ENCODE measurements at regions not wholly inside any gene's neighbourhood (a gene's known extent, or its start where the extent isn't known, plus 50 kb on each side); places are given as distances from the start of the nearest gene placed in this dataset.
"Not testable (repeated sequence)": the region's sequence is repeated elsewhere in the genome, so short reads cannot be mapped to it uniquely, and the experiment has no call there.

DNA sequence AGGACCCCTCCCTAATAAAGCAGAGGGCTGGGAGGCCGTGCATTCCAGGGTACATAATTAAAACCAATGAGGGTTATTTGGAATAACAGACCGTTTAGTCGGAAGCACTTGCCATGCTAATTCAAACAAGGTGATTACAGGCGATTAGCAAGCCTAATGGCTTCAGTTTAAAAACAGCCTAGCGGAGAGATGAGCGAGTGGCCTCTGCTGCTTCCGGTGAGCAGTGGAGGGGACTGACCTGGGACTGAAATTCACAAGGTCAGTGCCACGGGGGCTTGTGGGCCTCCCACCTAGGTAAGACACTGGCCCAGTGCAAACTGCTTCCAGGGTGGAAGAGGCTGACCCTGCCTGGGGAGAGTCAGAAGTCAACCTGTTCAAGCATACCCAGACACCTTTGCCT, 56.8 kb upstream of the ALX4 start:
- Mint-ChIP-seq H3K36me3 (ENCODE audit: low read depth) (peaks cover 3% of the 10 kb centered on the region), H3K27ac (ENCODE audit: unreplicated experiment) (no peak overlapping the region), H3K4me3 (ENCODE audit: unreplicated experiment) (no peak overlapping the region), H3K4me1 (ENCODE audit: low read depth) (no peaks in the 10 kb centered on the region), H3K27me3 (ENCODE audit: low read depth) (peaks cover 20% of the 10 kb centered on the region), H3K9me3 (ENCODE audit: low read depth) (peaks cover 7% of the 10 kb centered on the region)
- no peak for DNase-seq (ENCODE audit: low spot score)
- no peak for TF ChIP-seq CTCF (IDR thresholded peaks at IDR 0.05)

DNA sequence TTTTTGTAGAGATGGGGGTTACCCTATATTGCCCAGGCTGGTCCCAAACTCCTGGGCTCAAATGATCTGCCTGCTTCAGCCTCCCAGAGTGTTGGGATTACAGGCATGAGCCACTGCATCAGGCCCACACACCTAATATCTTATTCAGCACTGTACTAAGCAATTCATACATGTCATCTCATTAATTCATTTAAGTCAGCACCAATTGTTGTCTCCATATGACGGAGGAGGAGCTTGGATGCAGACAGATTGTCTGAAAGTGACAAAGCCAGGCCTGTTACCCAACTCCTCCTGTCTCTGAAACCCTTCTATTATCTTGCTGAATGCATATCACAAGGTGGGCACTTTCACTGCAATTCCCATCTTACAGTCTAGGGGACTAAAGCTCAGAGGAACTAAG, 57.5 kb upstream of the ALX4 start:
- Mint-ChIP-seq H3K4me1 (ENCODE audit: low read depth) (no peaks in the 10 kb centered on the region), H3K27ac (ENCODE audit: unreplicated experiment) (no peak overlapping the region), H3K9me3 (ENCODE audit: low read depth) (peaks cover 7% of the 10 kb centered on the region), H3K27me3 (ENCODE audit: low read depth) (peaks cover 15% of the 10 kb centered on the region), H3K4me3 (ENCODE audit: unreplicated experiment) (no peak overlapping the region), H3K36me3 (ENCODE audit: low read depth) (peaks cover 3% of the 10 kb centered on the region)
- no peak for DNase-seq (ENCODE audit: low spot score)
- no peak for TF ChIP-seq CTCF (IDR thresholded peaks at IDR 0.05)

- Mint-ChIP-seq H3K27ac (ENCODE audit: unreplicated experiment) (no peak overlapping the region), H3K36me3 (ENCODE audit: low read depth) (no peaks in the 10 kb centered on the region), H3K9me3 (ENCODE audit: low read depth) (peaks cover 3% of the 10 kb centered on the region)
Measured at GRCh38 chr11:44368886-44369285, 58.9 kb upstream of the ALX4 start.

GRCh38 chr11:44371042-44371441, 61.1 kb upstream of the ALX4 start:
- DNase-seq (ENCODE audit: low spot score); H3K4me3 Mint-ChIP-seq (ENCODE audit: unreplicated experiment); H3K4me1 Mint-ChIP-seq (ENCODE audit: low read depth); H3K27ac Mint-ChIP-seq (ENCODE audit: unreplicated experiment); H3K36me3 Mint-ChIP-seq (ENCODE audit: low read depth); H3K9me3 Mint-ChIP-seq (ENCODE audit: low read depth): not testable (repeated sequence)
- peaks cover 10% of the 10 kb centered on the region for H3K27me3 Mint-ChIP-seq (ENCODE audit: low read depth)

More at GRCh38 chr11:44368886-44369285, 58.9 kb upstream of the ALX4 start:
- no peak for DNase-seq (ENCODE audit: low spot score)
- no peak overlapping the region for H3K4me3 Mint-ChIP-seq (ENCODE audit: unreplicated experiment)
- no peaks in the 10 kb centered on the region for H3K4me1 Mint-ChIP-seq (ENCODE audit: low read depth)
- peaks cover 8% of the 10 kb centered on the region for H3K27me3 Mint-ChIP-seq (ENCODE audit: low read depth)
- TF ChIP-seq CTCF (IDR thresholded peaks at IDR 0.05), result no peak

- H3K9me3 Mint-ChIP-seq (ENCODE audit: low read depth), result no peaks in the 10 kb centered on the region
- TF ChIP-seq CTCF (IDR thresholded peaks at IDR 0.05), result no peak
- H3K27ac Mint-ChIP-seq (ENCODE audit: unreplicated experiment), result no peak overlapping the region
- no peak for DNase-seq (ENCODE audit: low spot score)
- H3K27me3 Mint-ChIP-seq (ENCODE audit: low read depth), result peaks cover 13% of the 10 kb centered on the region
- H3K4me3 Mint-ChIP-seq (ENCODE audit: unreplicated experiment), result no peak overlapping the region
- peaks cover 2% of the 10 kb centered on the region for H3K36me3 Mint-ChIP-seq (ENCODE audit: low read depth)
- no peaks in the 10 kb centered on the region for H3K4me1 Mint-ChIP-seq (ENCODE audit: low read depth)
Measured at GRCh38 chr11:44371706-44372105, 61.8 kb upstream of the ALX4 start.

DNA sequence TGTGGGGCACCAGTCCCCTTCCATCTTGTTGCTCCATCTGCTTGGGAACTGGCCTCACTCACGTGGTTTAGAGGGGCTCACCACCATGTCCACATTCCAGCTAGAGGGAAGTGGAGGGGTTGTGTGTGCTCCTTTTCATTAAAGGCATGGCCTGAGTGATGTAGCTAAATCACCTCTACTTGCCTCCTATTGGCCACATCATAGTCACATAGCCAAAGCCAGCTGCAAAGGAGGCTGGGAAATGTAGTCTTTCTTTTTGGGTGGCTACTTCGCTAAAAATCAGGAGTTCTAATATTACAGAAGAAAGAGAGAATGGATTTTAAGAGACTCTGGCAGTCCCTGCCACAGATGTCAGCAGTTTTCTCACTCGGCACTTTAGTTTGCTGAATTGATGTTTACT, 63.0 kb upstream of the ALX4 start:
- Mint-ChIP-seq H3K36me3 (ENCODE audit: low read depth) (peaks cover 2% of the 10 kb centered on the region), H3K4me3 (ENCODE audit: unreplicated experiment) (no peak overlapping the region), H3K27ac (ENCODE audit: unreplicated experiment) (no peak overlapping the region), H3K9me3 (ENCODE audit: low read depth) (peaks cover 4% of the 10 kb centered on the region), H3K27me3 (ENCODE audit: low read depth) (peaks cover 12% of the 10 kb centered on the region), H3K4me1 (ENCODE audit: low read depth) (no peaks in the 10 kb centered on the region)
- no peak for TF ChIP-seq CTCF (IDR thresholded peaks at IDR 0.05)
- no peak for DNase-seq (ENCODE audit: low spot score)
